H1 (cell line): ENCODE measurements at regions not wholly inside any gene's neighbourhood (a gene's known extent, or its start where the extent isn't known, plus 50 kb on each side); places are given as distances from the start of the nearest gene placed in this dataset.

ENCODE experiments used
- CTCF ChIA-PET: fragments of 300-600 bp; sonication (Branson Sonifier 250); formaldehyde crosslinking; loops from one replicate; lab custom pipeline; 2021; ENCODE audit not compliant: partially characterized antibody; lab: Charles Lee
- POLR2A ChIA-PET: fragments of 300-600 bp; sonication (Branson Sonifier 250); formaldehyde crosslinking; loops from one replicate; lab custom pipeline; 2021; ENCODE audit warnings: inconsistent platforms; ENCODE audit not compliant: partially characterized antibody; lab: Charles Lee
- DNase-seq, 2 experiments: peaks; one replicate each; pipeline versions ENCODE4 v3.0.0 to v3.0.0-alpha.2; 2010 to 2022; ENCODE audit warnings: low spot score in 2 of 2, low read depth in 1 of 2, mixed read lengths in 1 of 2
- FAIRE-seq: peaks from 2 replicates; lab custom pipeline; 2011; peaks lifted over from hg19 to GRCh38; lab: Jason Lieb, UNC
- H2AFZ ChIP-seq: 2 replicates; pipeline ENCODE4 v1.8.1; 2012; ENCODE audit warnings: low read length, inconsistent platforms
- H2AK5ac ChIP-seq: 2 replicates; pipeline ENCODE4 v1.6.1; 2013; ENCODE audit warnings: low read depth, low read length
- H2BK120ac ChIP-seq: replicated peaks from 2 replicates; pipeline ENCODE3; 2013; ENCODE audit warnings: low read depth, low read length, inconsistent platforms
- H2BK12ac ChIP-seq: 2 replicates; pipeline ENCODE4 v1.6.1; 2013; ENCODE audit warnings: low read depth, low read length
- H2BK15ac ChIP-seq: 2 replicates; pipeline ENCODE4 v1.6.1; 2013; ENCODE audit warnings: low read length
- H2BK20ac ChIP-seq: 2 replicates; pipeline ENCODE4 v1.6.1; 2013; ENCODE audit warnings: low read length
- H2BK5ac ChIP-seq: 2 replicates; pipeline ENCODE4 v1.6.1; 2013; ENCODE audit warnings: low read depth, low read length
- H3K14ac ChIP-seq: 2 replicates; pipeline ENCODE4 v1.6.1; 2013; ENCODE audit warnings: inconsistent platforms; ENCODE audit not compliant: insufficient read length
- H3K18ac ChIP-seq: 2 replicates; pipeline ENCODE4 v1.6.1; 2013; ENCODE audit warnings: low read length; ENCODE audit errors: extremely low read depth
- H3K23ac ChIP-seq: 2 replicates; pipeline ENCODE4 v1.6.1; 2013; ENCODE audit warnings: inconsistent platforms; ENCODE audit not compliant: insufficient read length
- H3K23me2 ChIP-seq: 2 replicates; pipeline ENCODE4 v1.6.1; 2013; ENCODE audit warnings: low read depth, low read length
- H3K27ac ChIP-seq: 2 replicates; pipeline ENCODE4 v1.6.1; 2011; ENCODE audit warnings: low read depth, low read length, inconsistent platforms
- H3K27me3 ChIP-seq, 4 experiments: replicated peaks in 1 of 4; 1 replicate in 1 of 4; 2 replicates in 3 of 4; pipeline versions ENCODE4 v1.6.1 to v1.8.1; 2011 to 2013; ENCODE audit warnings: low read length in 3 of 4, mild to moderate bottlenecking in 3 of 4, inconsistent platforms in 2 of 4, mixed read lengths in 2 of 4, moderate library complexity in 1 of 4; ENCODE audit not compliant: control insufficient read depth in 3 of 4, insufficient read depth in 3 of 4; ENCODE audit errors: extremely low read depth in 1 of 4
- H3K36me3 ChIP-seq, 4 experiments: 2 replicates each; pipeline versions ENCODE4 v1.6.1 to v1.8.1; 2011 to 2013; ENCODE audit warnings: mild to moderate bottlenecking in 4 of 4, low read length in 3 of 4, moderate library complexity in 2 of 4, control low read depth in 1 of 4, inconsistent platforms in 1 of 4; ENCODE audit not compliant: insufficient read depth in 4 of 4, control insufficient read depth in 2 of 4
- H3K4ac ChIP-seq: replicated peaks from 2 replicates; pipeline ENCODE3; 2013; ENCODE audit warnings: low read length, low read depth, mixed read lengths, inconsistent platforms; ENCODE audit not compliant: insufficient read length
- H3K4me1 ChIP-seq, 4 experiments: replicated peaks in 1 of 4; 1 replicate in 1 of 4; 2 replicates in 3 of 4; pipeline versions ENCODE4 v1.6.1 to v1.8.1; 2011 to 2013; ENCODE audit warnings: low read length in 3 of 4, inconsistent platforms in 2 of 4, mixed read lengths in 1 of 4; ENCODE audit not compliant: insufficient read depth in 4 of 4, control insufficient read depth in 3 of 4
- H3K4me2 ChIP-seq, 2 experiments: 2 replicates each; pipeline versions ENCODE4 v1.6.1 to v1.8.1; 2011 to 2013; ENCODE audit warnings: low read depth in 2 of 2, low read length in 2 of 2, control low read depth in 1 of 2, inconsistent platforms in 1 of 2, mild to moderate bottlenecking in 1 of 2; ENCODE audit not compliant: insufficient read depth in 1 of 2
- H3K4me3 ChIP-seq, 4 experiments: fragments of 200-600, 300-600 bp in 1 of 4; sonication (generic), shearing (Covaris generic), sonication (Bioruptor Twin) in 1 of 4; 2 replicates each; pipeline versions ENCODE4 v1.5.1 to v1.8.1; 2011 to 2016; ENCODE audit warnings: low read length in 4 of 4, low read depth in 3 of 4, control low read depth in 2 of 4, inconsistent platforms in 2 of 4, mild to moderate bottlenecking in 2 of 4, mixed read lengths in 1 of 4, moderate library complexity in 1 of 4; ENCODE audit not compliant: insufficient read depth in 2 of 4; ENCODE audit errors: extremely low read depth in 1 of 4
- H3K56ac ChIP-seq: replicated peaks from 2 replicates; pipeline ENCODE3; 2013; ENCODE audit warnings: low read depth, mild to moderate bottlenecking, mixed read lengths, low read length, inconsistent platforms; ENCODE audit not compliant: insufficient read length
- H3K79me1 ChIP-seq: 2 replicates; pipeline ENCODE4 v1.6.1; 2013; ENCODE audit warnings: low read depth, low read length, control low read depth
- H3K79me2 ChIP-seq, 2 experiments: 2 replicates each; pipeline versions ENCODE4 v1.6.1 to v1.8.1; 2012 to 2013; ENCODE audit warnings: low read length in 2 of 2, mild to moderate bottlenecking in 2 of 2, inconsistent platforms in 1 of 2; ENCODE audit not compliant: insufficient read depth in 2 of 2, control insufficient read depth in 1 of 2
- H3K9ac ChIP-seq, 4 experiments: replicated peaks in 1 of 4; 1 replicate in 1 of 4; 2 replicates in 3 of 4; pipeline versions ENCODE4 v1.6.1 to v1.8.1; 2011 to 2013; ENCODE audit warnings: low read depth in 3 of 4, low read length in 3 of 4, control low read depth in 2 of 4, mild to moderate bottlenecking in 2 of 4, moderate library complexity in 2 of 4, inconsistent platforms in 1 of 4; ENCODE audit errors: extremely low read depth in 1 of 4
- H3K9me3 ChIP-seq, 2 experiments: 2 replicates each; pipeline versions ENCODE4 v1.6.1 to v1.8.1; 2012 to 2013; ENCODE audit warnings: mild to moderate bottlenecking in 2 of 2, moderate library complexity in 2 of 2, control low read depth in 1 of 2, inconsistent platforms in 1 of 2, low read depth in 1 of 2, low read length in 1 of 2, mixed read lengths in 1 of 2; ENCODE audit not compliant: insufficient read depth in 2 of 2
- H4K20me1 ChIP-seq, 2 experiments: replicated peaks in 1 of 2; 2 replicates each; pipeline versions ENCODE3 to v1.8.1; 2011 to 2013; ENCODE audit warnings: inconsistent platforms in 2 of 2, low read length in 2 of 2, mild to moderate bottlenecking in 1 of 2; ENCODE audit not compliant: insufficient read depth in 2 of 2, control insufficient read depth in 1 of 2
- H4K5ac ChIP-seq: 2 replicates; pipeline ENCODE4 v1.6.1; 2013; ENCODE audit warnings: low read length, low read depth, mixed read lengths, inconsistent platforms; ENCODE audit not compliant: insufficient read length
- H4K8ac ChIP-seq: 2 replicates; pipeline ENCODE4 v1.8.0; 2013; ENCODE audit warnings: mild to moderate bottlenecking, moderate library complexity, low read length, inconsistent platforms; ENCODE audit not compliant: insufficient read depth; ENCODE audit errors: extremely low read depth
- H4K91ac ChIP-seq: replicated peaks from 2 replicates; pipeline ENCODE3; 2013; ENCODE audit warnings: low read length, mixed read lengths, inconsistent platforms; ENCODE audit not compliant: insufficient read length
- EZH2 ChIP-seq: fragments of 200-600 bp; sonication (generic); IDR thresholded peaks from 2 replicates; pipeline ENCODE4 v1.7.1; 2012; ENCODE audit warnings: low read depth, mild to moderate bottlenecking, moderate library complexity, low read length, inconsistent platforms; ENCODE audit not compliant: severe bottlenecking
- FOSL1 ChIP-seq: IDR thresholded peaks from 2 replicates; pipeline ENCODE4 v1.6.1; 2011; ENCODE audit warnings: mild to moderate bottlenecking, low read depth, low read length, moderate library complexity; ENCODE audit not compliant: insufficient read depth
- HDAC2 ChIP-seq, 2 experiments: fragments of 300-600 bp in 1 of 2; sonication (generic) in 1 of 2; IDR thresholded peaks; 2 replicates each; pipeline ENCODE4 v1.6.1; 2011 to 2012; ENCODE audit warnings: low read depth in 2 of 2, low read length in 2 of 2, mild to moderate bottlenecking in 2 of 2, moderate library complexity in 2 of 2, borderline replicate concordance in 1 of 2, inconsistent platforms in 1 of 2
- NRF1 ChIP-seq: IDR thresholded peaks from 2 replicates; pipeline ENCODE4 v1.6.1; 2011; ENCODE audit warnings: mild to moderate bottlenecking, low read depth, low read length, improper control_type of control experiment
- POLR2A ChIP-seq, 2 experiments: IDR thresholded peaks; 1 replicate in 1 of 2; 2 replicates in 1 of 2; pipeline ENCODE4 v1.6.1; 2011; ENCODE audit warnings: low read depth in 2 of 2, low read length in 2 of 2, mild to moderate bottlenecking in 2 of 2; ENCODE audit errors: control extremely low read depth in 1 of 2
- SRF ChIP-seq: IDR thresholded peaks from 2 replicates; pipeline ENCODE4 v1.6.1; 2011; ENCODE audit warnings: mild to moderate bottlenecking, low read depth, low read length, moderate library complexity
- YY1 ChIP-seq: IDR thresholded peaks from 2 replicates; pipeline ENCODE4 v1.6.1; 2011; ENCODE audit warnings: low read depth, mild to moderate bottlenecking, low read length
- WGBS, 2 experiments: shearing (Covaris generic) in 1 of 2; methylation state at CpG; one replicate each; pipeline versions ENCODE4 v1.1.6 to v1.1.7; 2013 to 2015; ENCODE audit warnings: low lambda C conversion rate in 2 of 2, mixed read lengths in 2 of 2, inconsistent platforms in 1 of 2, low coverage in 1 of 2, missing lambda C conversion rate in 1 of 2; ENCODE audit not compliant: insufficient replicate concordance in 2 of 2, insufficient coverage in 1 of 2, insufficient read length in 1 of 2; ENCODE audit errors: extremely low coverage in 1 of 2, missing lambda C conversion rate in 1 of 2; 5-methylcytosine and 5-hydroxymethylcytosine counted together

GRCh38 chr3:102114264-102114979 lies 265.1 kb downstream of the NFKBIZ start:
- H3K14ac ChIP-seq = no peak overlapping the region
- no peak overlapping the region for H3K27ac ChIP-seq
- H3K9ac ChIP-seq = no peak overlapping the region
- H3K23ac ChIP-seq = no peak overlapping the region
- H2BK12ac ChIP-seq = no peak overlapping the region
- CTCF ChIA-PET = interaction anchor here (1.4 kb wide), 1 partner anchor 110 kb away, joined by 5 read pairs; no protein-coding TSS in a partner anchor
- no peaks in the 10 kb centered on the region for H3K27me3 ChIP-seq
- POLR2A ChIA-PET = no interaction called here
- H3K79me1 ChIP-seq = no peaks in the 10 kb centered on the region
- no peak overlapping the region for H2AFZ ChIP-seq
- H4K5ac ChIP-seq = no peak overlapping the region
- H2BK5ac ChIP-seq = no peak overlapping the region; the same call in 1 of the 2 replicates
- H4K20me1 ChIP-seq = no peaks in the 10 kb centered on the region
- H2BK120ac ChIP-seq = no peak overlapping the region
- no peak overlapping the region for H4K8ac ChIP-seq
- H3K4me1 ChIP-seq = no peaks in the 10 kb centered on the region
- H3K4me3 ChIP-seq = no peak overlapping the region
- no peaks in the 10 kb centered on the region for H3K36me3 ChIP-seq
- no peak overlapping the region for H2BK15ac ChIP-seq
- no peak overlapping the region for H3K56ac ChIP-seq
- no peaks in the 10 kb centered on the region for H3K9me3 ChIP-seq
- no peaks in the 10 kb centered on the region for H3K23me2 ChIP-seq
- no peak overlapping the region for H3K4me2 ChIP-seq
- DNase-seq = no peak
- no peaks in the 10 kb centered on the region for H3K79me2 ChIP-seq
- H2BK20ac ChIP-seq = no peak overlapping the region
- H4K91ac ChIP-seq = no peak overlapping the region
- H3K4ac ChIP-seq = no peak overlapping the region
- H2AK5ac ChIP-seq = no peak overlapping the region
- FAIRE-seq = no peak
- 96% methylated on average over 7 of the region's 7 CpGs; no CpG with 5 or more reads in 1 of the 2 experiments for WGBS, 2 experiments
- H3K18ac ChIP-seq = no peak overlapping the region
- TF ChIP-seq HDAC2 (IDR thresholded peaks at IDR 0.05; ENCODE audit: borderline replicate concordance in 1 of 2, low read depth in 2 of 2, low read length in 2 of 2) (no peak), FOSL1 (no peak), EZH2 (no peak), SRF (no peak), YY1 (no peak), NRF1 (no peak), POLR2A (IDR thresholded peaks at IDR 0.05; ENCODE audit: control extremely low read depth in 1 of 2, low read depth in 2 of 2, low read length in 2 of 2) (no peak)
